ENCODE measurements at regions not wholly inside any gene's neighbourhood (a gene's known extent, or its start where the extent isn't known, plus 50 kb on each side); places are given as distances from the start of the nearest gene placed in this dataset.
"Not testable (repeated sequence)": the region's sequence is repeated elsewhere in the genome, so short reads cannot be mapped to it uniquely, and the experiment has no call there.

DNA sequence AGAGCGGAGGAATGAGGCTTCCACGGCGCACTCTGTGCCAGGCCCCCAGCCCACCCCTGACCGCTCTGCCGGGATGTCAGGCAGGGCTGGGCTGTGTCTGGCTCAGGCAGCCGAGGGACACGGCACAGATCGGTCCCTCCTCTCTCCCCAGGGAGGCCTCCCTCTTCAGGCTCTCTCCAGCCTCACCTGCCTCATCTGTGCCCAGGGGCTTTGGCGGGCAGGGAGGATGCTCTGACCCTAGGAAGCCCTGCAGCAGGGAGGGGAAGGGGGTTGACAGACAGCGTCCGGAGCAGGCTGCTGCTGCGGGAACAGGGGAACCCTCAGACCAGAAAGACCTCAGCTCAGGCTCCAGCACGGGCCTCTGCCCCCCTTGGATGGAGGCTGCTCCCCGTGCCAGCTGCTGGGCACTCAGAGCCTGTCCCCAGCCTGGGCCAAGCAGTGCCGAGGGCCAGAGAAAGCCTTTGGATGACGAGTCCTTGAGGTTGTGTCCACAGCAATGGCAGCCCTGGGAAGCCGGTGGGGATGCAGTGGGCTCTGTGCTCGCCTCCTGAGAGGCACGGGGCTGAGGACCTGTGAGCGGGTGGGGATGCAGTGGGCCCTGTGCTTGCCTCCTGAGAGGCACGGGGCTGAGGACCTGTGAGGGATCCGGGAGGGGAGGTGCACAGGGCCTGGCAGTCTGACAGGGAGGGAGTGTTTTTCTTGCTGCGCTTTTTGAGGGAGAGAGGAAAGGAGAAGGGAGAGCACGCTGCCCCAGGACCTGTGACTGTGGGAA is 66.9 kb downstream of the FOXL3 start:
- DNase-seq: no peak

DNA sequence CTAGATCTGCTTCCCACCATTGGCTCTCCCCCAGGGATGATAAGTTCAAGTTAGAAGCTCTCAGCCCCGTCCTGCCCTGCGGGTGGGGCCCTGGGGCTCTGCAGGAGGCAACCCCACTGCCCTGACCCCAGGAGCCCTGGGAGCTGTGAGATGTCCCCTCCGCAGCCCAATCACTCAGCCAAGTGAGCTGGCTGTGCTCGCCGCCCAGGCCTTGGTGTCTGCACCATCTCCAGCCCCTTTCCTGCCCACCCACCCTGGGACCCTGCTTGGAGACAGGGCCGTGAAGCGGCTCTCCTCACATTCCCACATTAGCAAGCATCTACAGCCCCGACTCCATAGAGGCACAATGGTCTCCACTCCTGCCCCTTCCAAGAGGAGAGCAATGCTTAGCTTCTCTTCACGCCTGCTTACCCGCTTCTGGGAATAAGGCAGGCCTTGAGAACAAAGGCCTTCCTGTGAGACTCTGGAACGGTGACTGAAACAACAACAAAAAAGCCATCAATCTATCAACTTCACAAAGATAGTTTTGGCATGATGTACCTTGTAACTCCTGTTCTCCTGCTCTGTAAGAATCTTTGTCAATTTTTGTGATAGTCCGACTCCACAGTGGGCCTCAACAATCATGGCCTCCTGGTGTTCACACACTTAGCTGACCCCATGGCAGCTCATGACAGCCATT is 67.7 kb downstream of the FOXL3 start:
- no peak for DNase-seq

DNA sequence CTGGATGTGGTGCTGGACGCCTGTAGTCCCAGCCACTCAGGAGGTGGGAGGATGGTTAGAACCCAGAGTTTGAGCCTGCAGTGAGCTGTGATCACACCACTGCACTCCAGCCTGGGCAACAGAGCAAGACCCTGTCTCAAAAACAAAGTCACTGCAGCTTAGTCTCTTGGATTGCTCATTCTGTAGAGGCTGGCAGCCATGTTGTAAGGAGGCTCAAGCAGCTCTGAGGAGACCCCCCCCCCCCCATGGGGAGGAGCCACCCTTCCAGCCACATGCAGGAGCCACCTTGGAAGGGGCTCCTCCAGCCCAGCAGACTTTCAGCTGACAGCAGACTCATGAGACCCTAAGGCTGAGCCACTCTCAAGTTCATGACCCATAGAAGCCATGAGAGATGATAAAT is 68.4 kb downstream of the FOXL3 start:
- DNase-seq: no peak

DNA sequence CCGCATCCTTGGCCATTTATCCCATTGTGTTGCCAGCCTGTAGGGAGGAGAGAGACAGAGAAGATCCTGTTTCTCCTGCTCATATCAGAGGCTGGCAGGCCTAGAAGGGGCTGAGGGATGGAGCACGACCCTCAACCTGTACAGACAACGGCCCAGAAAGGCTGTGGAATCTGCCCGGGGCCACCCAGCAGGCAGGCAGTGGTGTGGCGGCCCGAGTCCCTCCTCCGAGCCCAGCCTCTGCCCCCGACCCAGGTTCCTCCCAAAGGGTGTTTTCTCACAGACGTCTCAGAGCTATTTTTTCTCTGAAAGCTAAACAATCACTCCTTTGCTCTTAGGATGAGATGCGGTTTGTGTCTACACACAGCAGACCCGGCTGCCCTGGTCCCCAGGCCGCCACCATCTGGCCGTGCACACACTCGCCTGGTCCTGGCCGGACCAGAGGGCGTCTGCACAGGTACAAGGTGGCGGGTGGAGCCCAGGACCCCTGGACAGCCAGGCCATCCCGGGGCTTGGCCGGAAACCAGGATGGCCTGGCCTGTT is 69.3 kb downstream of the FOXL3 start:
- DNase-seq: no peak

- DNase-seq: no peak
These were observed 69.9 kb downstream of the FOXL3 start for GRCh38 chr7:359766-360361.

GRCh38 chr7:360454-361100 is 70.6 kb downstream of the FOXL3 start:
- no peak for DNase-seq

- DNase-seq: not testable (repeated sequence)
These were observed 71.2 kb downstream of the FOXL3 start for GRCh38 chr7:361182-361581.

DNA sequence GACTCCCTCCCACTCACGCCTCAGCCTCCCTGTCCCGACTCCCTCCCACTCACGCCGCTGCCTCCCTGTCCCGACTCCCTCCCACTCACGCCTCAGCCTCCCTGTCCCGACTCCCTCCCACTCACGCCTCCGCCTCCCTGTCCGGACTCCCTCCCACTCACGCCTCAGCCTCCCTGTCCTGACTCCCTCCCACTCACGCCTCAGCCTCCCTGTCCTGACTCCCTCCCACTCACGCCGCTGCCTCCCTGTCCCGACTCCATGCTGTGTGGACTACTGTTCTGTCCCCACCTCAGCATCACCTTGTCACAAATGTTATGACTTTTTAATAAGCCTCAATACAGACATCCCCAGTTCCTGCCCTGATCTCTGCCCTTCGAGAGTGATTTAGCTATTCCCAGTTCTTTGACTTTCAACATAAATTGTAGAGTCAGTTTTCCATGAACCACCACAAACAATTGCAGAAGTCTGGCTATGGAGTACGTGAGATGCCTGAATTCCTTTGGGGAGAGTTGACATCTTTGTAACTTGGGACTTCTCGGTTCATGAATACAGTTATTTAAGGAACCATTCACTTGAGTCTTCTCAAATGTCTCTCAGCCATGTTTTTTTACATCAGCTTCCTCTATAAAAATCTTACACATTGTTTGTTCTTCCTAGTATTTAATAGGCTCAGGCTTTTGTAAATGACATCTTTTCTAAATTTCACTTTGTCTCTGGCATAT is 71.9 kb downstream of the FOXL3 start:
- no peak for DNase-seq

- DNase-seq: no peak
These were observed 72.6 kb downstream of the FOXL3 start for GRCh38 chr7:362402-363096.

DNA sequence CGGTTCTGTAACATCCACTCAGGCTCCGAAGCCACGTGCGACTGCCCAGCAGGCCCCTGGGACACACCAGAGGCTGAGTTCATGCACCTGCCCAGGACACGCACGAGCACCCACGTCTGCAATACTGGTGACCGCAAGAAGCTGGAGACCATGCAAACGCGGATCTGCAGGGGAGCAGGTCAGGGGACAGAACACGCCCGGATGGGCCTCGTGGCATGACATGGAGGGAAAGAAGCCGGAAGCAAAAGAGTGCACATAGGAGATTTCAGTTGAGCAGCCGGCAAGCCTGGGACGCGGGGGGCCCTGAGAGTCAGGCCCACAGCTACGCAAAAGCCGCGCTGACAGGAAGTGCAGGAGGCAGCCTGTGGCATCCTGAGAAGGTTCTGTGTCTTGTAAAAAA is 73.7 kb downstream of the FOXL3 start:
- DNase-seq: no peak

DNA sequence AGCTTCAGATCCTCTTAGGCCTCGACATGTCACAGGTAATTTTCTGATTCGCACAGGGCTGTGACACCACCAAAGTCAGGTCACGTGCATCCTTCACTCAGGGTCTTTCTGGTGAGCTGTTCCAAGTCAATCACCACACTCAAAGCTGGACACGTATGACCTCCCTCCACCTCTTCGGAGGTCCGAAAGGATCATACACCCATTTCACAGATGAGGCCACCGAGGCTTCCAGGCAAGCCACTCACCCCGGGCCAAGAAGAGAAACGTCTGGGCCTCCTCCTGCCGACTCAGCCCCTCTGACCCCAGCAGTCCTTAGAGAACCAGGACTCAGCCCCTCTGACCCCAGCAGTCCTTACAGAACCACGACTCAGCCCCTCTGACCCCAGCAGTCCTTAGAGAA is 74.6 kb downstream of the FOXL3 start:
- DNase-seq: no peak

- DNase-seq: no peak
These were observed 75.6 kb downstream of the FOXL3 start for GRCh38 chr7:365593-365992.

GRCh38 chr7:366161-366803 is 76.3 kb downstream of the FOXL3 start:
- no peak for DNase-seq

- DNase-seq: no peak
These were observed 77.5 kb downstream of the FOXL3 start for GRCh38 chr7:367351-367901.

DNA sequence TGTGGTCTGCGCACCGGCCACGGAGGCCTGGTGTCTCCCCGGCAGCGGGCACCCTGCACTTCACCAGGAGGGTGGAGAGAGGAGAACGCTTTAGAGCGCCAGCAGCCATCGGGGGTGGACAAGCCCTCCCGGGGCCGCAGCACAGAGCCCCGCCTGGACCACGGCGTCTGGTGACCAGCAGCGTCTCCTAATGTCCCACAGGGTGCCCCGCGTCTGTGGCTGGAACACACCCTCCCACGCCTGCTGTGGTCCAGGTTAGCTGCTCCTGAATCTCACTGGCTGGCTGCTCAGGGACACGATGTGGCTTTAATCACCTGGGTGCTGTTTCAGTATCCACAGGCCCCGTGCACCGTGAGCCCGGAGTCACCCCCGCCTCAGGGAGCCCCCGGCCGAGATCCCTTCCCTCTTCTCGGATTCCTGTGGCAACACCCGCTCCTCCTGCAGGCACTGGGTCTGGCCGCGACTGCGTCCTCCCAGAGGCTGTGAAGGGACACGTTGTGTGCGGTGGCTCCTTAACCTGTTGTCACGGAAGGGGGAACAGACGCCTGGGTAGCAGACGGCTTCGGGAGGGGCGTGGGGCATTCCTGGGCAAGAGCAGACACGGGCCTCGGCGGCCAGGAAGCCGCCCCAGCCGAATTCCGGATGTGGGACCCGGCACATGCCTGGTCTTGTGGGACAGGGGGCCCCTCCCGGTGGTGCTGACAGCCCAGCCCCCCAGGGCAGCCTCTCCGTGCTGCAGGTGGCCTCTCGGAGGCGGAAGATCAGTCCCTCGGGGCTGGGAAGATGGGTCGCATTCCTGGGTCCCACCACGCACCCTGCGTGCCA is 78.9 kb downstream of the FOXL3 start:
- DNase-seq: no peak

GRCh38 chr7:369476-370258 is 79.7 kb downstream of the FOXL3 start:
- DNase-seq: no peak

- DNase-seq: no peak
These were observed 80.3 kb downstream of the FOXL3 start for GRCh38 chr7:370259-370625.

GRCh38 chr7:370775-371118 is 80.8 kb downstream of the FOXL3 start:
- DNase-seq: no peak

DNA sequence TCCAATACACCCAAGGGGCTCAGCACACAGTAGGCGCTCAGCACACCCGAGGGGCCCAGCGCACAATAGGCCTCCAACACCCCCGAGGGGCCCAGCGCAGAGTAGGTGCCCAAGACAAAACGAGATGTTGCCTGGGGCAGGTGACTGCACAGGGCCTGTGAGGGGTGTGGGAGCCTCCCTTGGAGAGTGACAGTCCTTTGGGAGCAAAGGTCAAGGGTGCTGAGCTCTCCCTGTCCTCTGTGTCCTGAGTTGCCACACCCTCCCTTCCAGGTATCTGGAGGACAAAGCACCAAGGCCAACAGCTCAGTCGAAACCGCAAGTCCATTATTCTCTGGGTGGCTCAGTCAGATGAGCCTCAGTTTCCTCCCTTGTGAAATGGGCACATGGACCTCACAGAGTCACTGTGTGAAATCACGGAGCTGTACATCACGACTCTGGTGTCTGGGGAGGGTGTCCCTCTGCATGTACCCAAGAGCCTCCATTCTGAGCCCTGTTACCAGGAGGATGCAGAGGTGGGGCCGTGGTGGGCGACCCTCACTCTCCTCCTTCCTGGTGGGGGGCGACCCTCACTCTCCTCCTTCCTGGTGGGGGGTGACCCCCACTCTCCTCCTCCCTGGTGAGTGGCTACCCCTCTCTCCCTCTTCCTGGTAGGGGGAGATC is 81.3 kb downstream of the FOXL3 start:
- DNase-seq: no peak

Data from activated gamma-delta T cell (primary cell).